HCEC 1CT (cell line): ENCODE measurements at regions not wholly inside any gene's neighbourhood (a gene's known extent, or its start where the extent isn't known, plus 50 kb on each side); places are given as distances from the start of the nearest gene placed in this dataset.
"Not testable (repeated sequence)": the region's sequence is repeated elsewhere in the genome, so short reads cannot be mapped to it uniquely, and the experiment has no call there.

Experiments
- DNase-seq: peaks from one replicate; pipeline ENCODE4 v3.0.0-alpha.2; 2017

DNA sequence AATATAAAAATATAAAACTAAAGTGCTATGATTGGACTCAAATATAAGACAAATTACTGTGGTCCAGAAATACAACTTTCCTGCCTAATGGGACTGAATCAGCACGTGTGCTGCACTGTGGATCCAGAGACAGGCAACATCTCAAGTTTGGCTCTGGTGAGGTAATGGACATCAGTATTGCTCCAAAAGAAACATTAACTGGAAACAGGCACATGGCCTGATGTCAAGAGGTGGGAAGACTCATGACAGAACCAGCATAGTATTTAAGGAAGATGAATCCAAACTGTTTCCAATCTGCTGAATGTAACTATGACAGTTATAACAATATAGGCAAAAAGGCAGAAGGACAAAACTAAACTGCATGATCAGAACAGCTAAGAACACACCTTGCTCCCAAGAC lies 354.6 kb downstream of the FSIP2 start:
- DNase-seq, result no peak

GRCh38 chr2:186098821-186099220 lies 360.2 kb downstream of the FSIP2 start:
- no peak for DNase-seq

- no peak for DNase-seq
Observed at GRCh38 chr2:186099826-186100225, 361.2 kb downstream of the FSIP2 start.

DNA sequence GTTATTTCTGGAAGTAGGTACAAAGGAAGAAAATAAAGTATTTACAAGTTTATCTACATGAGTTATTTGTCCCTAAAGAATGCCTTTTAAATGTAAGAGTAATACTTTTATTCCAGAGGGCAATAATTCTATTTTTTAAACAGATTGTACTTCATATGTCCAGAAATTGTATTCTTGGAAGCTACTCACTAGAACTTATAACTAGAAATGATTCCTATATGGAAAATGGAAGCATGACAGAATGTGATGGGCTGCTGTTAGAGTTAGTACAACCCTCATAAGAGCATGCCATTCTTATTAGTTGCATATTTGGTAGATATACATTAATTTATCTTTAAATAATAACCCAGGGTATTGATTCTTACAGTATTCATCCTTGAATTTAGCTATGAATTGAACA lies 362.0 kb downstream of the FSIP2 start:
- DNase-seq, result no peak

DNA sequence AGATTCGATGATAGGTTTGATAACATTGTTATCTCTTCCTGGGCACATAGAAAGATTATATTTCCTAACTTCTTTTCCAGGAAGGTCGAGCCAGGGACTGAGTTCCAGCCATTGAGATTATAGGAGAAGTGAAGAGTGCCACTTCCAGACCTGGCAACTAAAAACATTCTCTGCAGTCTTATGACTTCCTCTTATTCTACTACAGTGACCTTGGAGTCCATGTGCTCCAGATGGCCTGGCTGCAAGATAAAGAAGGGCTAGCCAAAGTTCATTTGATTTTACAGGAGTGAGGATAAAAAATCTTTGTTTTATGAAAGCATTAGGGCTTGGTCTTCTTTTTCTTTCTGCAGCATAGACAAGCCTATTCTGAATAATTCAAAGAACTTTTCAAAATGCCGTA lies 363.0 kb downstream of the FSIP2 start:
- DNase-seq, result no peak

- DNase-seq, result no peak
Observed at GRCh38 chr2:186103276-186103675, 364.7 kb downstream of the FSIP2 start.

DNA sequence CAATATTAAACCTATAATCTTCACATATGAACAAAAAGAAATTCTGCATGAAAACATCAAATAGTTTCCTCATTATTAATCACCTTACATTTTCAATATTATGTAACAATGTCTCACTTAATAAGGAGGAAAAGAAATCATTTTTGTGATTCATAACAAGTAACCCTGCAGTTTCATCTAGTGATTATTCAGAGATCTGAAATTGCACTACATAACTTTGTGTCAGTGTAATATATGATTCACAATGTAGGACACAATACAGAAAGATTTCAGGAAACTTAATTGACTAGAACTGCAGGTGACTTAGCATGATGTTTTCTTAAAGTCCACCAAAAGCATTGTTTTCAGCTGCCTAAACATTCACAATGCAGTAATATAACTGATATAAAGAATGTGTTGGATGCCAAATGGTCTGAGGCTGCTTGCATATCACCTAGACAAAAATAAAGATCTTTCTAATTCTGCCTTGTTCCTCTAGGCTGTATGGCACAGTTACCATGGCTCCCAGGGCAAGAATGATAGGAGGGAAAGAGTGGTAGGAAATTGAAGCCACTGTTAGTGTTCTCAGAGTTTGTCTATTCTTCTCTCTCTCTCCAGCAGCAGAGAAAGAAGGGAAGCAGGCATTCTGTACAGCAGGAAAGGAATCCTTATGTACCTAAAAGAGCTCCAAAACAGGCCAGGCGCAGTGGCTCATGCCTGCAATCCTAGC lies 366.6 kb downstream of the FSIP2 start:
- DNase-seq, result peak; percentile 51

DNA sequence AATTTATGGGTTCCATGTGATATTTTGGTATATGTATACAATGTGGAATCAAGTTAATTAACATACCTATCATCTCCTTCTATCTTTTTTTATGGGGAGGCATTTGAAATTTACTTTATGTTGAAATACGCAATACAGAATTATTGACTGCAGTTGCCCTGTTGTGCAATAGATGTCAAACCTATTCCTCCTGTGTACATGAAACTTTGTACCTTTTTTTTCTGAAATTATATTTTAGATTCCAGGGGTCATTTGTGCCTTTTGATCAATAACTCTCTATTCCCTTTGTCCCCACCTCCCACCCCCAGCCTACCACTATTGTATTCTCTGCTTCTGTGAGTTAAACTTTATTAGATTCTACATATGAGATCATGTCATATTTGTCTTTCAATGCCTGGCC lies 369.9 kb downstream of the FSIP2 start:
- DNase-seq, result no peak

DNA sequence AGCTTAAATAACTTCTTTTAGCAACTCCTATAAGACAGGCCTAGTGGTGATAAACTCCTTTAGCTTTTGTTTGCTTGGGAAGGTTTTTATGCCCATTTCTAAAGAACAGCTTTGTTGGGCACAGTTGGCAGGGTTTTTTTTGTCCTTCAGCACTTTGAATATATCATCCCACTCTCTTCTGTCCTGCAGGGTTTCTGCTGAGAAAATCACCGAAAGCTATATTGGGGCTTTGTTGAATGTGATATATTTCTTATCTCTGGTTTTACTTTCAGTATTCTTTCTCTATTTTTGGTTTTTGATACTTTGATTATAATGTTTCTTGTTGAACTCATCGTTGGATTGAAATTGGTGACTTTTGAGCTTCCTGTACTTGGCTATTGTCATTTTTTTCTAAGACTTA lies 372.8 kb upstream of the ZC3H15 start:
- DNase-seq, result no peak

DNA sequence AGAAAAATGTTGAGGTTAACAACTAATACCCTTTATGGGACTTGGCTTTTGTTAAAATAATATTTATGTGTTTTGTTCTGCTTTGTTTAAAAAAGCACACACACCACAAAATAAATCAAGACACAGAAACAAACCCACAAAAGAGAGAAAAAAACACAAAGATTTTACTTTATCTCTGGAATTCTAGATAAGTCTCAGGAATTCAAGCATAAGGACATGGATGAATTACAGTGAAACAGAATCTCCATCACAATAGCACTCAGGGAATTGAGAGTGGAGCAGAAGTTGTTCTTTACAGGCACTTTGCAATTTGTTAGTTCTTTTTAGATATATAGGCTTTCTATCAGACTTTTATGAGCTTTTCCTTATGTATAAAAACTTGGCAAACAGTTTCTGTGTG lies 360.9 kb upstream of the ZC3H15 start:
- DNase-seq, result no peak

DNA sequence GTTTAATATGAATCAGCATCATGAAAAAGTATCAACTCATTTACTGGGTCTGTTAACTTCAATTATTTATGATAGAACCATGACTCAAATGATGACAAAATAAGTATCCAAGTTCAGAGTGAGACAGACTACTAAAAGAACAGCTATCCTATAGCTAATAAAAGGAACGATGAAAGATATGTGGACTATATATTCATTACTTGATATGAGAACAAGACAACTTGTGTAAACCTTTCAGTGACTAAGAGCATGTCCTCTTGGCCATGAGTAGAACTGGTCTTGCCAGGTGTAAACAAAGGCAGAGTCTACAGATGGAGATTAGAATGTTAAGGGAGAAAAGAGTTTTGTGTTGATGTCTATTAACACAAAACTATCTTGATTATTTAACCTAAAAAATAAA lies 360.4 kb upstream of the ZC3H15 start:
- peak; percentile 20 for DNase-seq

GRCh38 chr2:186126181-186126580 lies 359.9 kb upstream of the ZC3H15 start:
- no peak for DNase-seq

- DNase-seq, result peak; percentile 88
Observed at GRCh38 chr2:186129767-186130581, 356.1 kb upstream of the ZC3H15 start.

GRCh38 chr2:186130748-186131641 lies 355.1 kb upstream of the ZC3H15 start:
- no peak for DNase-seq

GRCh38 chr2:186135686-186136085 lies 350.4 kb upstream of the ZC3H15 start:
- DNase-seq, result peak; percentile 39

DNA sequence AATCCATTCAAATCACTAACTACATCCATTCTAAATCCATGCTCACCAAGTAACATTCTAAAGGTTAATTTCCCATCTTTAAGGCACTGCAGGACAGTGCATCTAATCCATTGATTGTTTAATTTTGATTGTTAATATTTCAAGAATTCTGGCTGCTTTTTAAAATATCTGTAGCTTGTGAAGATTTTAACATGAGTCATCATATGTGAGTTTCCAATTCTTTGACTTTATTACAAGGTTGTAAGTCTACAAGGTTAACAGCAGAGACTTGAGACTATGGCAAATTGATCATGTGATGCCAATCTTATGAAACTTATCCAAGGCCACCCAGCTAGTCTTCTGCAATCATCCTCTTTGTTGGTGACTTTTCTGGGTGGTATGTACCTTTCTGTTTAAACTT lies 349.2 kb upstream of the ZC3H15 start:
- DNase-seq, result peak; percentile 8

- DNase-seq, result no peak
Observed at GRCh38 chr2:186138845-186139244, 347.2 kb upstream of the ZC3H15 start.

DNA sequence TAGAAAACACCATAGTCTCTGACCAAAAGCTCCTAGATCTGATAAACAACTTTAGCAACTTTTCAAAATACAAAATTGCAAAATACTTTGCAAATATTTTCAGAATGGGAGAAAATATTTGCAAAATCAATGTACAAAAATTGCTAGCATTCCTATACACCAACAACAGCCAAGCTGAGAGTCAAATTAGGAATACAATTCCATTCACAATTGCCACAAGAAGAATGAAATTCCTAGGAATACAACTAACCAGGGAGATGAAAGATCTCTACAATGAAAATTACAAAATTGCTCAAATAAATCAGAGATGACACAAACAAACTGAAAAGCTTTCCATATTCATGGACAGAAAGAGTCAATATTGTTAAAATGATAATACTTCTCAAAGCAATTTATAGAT lies 327.0 kb upstream of the ZC3H15 start:
- no peak for DNase-seq

DNA sequence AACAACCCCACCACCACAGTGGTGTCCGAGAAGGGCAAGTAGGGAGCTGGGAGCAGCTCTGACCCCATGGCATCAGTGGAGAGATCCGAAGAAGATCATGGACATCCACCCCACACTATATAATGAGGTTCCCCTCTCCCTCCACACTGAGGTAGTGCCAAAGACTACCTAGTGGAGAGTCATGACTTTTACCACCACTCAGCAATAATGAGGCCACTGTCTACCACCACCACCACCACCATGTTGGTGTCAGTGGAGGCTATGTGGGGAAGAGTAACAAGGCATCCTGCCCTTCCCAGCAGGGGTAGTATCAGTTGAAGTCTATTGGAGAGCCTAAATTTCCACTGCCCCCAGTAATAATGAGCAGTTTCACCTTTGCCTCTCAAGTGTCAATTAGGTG lies 321.7 kb upstream of the ZC3H15 start:
- no peak for DNase-seq

GRCh38 chr2:186170693-186171092 lies 315.4 kb upstream of the ZC3H15 start:
- no peak for DNase-seq

GRCh38 chr2:186181625-186182024 lies 304.4 kb upstream of the ZC3H15 start:
- no peak for DNase-seq

GRCh38 chr2:186182366-186182765 lies 303.7 kb upstream of the ZC3H15 start:
- DNase-seq, result not testable (repeated sequence)

DNA sequence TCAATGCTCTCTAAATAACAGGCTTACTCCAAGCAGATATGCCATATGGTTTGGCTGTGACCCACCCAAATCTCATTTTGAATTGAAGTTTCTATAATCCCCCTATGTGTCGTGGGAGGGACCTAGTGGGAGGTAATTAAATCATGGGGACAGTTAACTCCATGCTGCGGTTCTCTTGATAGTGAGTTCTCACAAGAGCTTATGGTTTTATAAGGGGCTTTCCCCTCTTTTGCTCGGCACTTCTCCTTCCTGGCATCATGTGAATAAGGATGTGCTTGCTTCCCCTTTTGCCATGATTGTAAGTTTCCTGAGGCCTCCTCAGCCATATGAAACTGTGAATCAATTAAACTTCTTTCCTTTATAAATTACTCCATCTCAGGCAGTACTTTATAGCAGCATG lies 302.7 kb upstream of the ZC3H15 start:
- DNase-seq, result no peak

DNA sequence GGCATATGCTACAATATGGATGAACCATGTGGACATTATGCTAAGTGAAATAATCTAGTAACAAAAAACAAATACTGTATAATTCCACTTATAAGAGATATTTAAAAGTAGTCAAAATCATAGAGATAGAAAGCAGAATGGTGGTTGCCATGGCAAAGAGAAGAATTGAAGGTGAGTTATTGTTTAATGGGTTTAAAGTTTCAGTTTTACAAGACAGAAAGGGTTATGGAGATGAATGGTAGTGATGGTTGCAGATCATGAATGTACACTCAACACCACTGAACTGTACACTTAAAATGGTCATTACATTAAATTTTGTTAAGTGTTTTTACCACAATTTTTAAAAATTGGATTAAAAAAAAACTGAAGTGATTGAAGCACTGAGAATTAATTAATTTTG lies 298.2 kb upstream of the ZC3H15 start:
- no peak for DNase-seq
